Muscle of back (tissue), 3 donors: ENCODE measurements at regions not wholly inside any gene's neighbourhood (a gene's known extent, or its start where the extent isn't known, plus 50 kb on each side); places are given as distances from the start of the nearest gene placed in this dataset.
"Not testable (repeated sequence)": the region's sequence is repeated elsewhere in the genome, so short reads cannot be mapped to it uniquely, and the experiment has no call there.

ENCODE experiments used
- DNase-seq, 3 donors: peaks; one replicate each; pipeline versions ENCODE4 v3.0.0 to v3.0.0-alpha.2; 2013

DNA sequence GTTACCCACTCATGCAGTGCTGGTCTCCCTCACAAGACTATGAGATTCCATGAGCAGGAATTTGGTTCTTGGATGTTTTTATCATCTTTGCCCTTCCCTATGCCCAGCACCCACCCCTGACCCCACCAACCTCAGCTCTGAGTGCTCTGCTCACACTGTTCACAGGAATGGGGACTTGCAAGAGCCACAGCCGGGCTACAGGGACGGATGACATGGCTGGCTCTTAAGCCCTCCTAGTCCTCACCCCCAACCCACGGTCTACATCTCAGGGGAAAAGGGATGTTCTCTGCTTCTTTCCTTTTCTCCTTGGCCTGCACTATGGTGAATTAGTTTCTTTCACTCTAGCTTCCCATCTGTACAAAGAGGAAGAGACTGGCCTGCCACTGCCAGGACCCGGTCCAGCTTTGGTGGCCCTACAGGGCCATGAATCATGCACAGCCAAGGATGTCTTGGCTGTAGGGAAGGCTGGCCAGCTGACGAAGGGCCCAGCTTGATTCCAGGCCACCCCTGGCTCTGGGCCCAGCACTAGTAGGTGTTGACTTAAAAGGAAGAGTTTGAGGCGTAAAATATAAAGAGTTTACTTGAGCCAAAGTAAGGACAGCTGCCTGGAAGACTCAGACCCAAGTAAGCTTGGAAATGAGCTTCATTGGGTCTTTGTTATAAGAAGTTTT is 79.7 kb upstream of the MTLN start:
- DNase-seq = not testable (repeated sequence)

DNA sequence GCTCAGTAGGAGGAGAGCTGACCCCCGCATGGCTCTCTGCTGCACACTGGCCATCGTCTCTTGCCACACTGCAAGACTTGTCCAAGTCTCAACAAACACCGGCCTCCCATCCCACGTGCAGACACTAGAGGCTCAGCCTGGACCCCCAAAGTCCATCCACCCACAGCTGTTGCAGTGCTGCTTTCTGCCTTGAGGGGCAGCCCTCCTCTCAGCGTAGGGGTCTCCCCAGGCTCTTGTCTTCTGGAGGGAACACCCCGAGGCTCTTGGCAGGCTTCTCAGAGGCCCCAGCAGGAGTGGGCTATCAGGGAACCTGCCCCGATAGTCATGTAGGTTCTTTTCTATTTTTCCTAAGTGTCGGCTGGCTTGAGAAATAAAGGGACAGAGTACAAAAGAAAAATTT is 75.5 kb upstream of the MTLN start:
- DNase-seq = not testable (repeated sequence)

DNA sequence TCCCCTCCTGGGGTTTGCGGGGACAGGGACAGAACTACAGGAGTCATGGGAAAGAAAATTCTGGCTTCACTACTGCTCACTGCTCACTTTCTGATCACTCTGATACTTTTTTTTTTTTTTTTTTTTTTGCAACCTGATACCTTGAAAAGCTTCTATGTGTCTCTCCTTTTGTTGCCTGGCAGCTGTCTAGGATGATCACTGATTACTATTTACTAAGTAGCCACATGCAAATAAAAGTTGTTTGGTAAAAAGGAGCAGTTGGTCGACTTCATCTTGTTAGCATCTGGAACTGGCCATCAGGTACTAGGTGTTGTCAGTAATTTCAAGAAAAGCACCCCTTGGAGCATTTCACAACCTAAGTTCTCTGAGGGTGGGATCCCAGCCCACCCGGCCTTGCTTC is 74.9 kb upstream of the MTLN start:
- not testable (repeated sequence) for DNase-seq

DNA sequence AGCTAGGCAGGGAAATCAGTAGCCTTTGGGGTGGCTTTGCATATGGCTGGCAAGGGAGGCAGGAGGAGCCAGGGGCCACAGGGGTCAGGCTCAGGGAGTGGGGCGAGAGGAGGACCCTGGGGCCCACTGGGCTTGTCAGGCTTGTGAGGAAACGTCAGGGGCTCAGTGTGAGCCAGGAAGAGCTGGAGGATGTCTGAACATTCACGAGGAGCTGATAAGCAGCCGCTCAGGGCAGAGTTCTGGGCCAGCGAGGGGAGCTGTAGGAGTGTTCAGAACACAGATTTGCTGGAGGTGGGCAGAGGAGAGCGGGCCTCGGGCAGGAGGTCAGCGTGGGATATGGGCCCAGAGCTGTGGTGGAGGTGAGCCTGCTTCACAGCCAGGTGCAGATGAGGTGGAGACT is 72.7 kb upstream of the MTLN start:
- DNase-seq = not testable (repeated sequence)

DNA sequence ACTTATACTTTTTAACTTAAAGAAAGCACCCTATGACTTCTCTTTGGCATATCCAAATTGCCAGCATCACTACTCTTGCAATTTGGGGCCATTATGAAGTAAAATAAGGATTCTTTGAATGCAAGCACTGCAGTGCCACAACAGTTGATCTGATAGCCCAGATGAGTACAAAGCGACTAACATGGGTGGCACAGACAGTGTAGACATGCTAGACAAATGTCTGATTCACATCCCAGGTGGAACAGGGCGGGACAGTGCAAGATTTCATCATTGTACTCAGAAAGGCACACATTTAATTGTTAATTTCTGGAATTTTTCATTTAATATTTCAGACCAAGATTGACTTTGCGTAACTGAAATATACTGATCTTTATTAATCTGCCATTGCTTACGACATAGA is 68.5 kb upstream of the MTLN start:
- DNase-seq = not testable (repeated sequence)

DNA sequence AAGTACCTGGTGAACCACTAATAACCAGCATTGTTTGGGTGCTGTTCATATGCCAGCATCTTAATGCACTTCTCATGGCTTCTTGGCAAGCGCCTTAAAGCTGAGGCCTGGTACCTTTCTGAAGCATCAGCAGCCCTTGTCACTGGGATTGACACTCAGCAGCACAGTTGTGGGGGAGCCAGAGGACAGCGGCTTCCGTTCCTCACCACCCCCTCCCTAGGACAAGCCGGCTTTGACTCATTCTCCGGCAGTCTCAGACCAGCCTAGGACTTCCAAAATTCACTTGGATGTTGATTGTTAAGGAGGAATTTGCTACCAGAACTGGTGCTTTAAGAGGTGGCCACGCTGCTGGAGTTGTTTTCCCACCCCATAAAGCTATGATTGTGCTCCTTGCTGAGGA is 64.7 kb upstream of the MTLN start:
- DNase-seq = not testable (repeated sequence)

DNA sequence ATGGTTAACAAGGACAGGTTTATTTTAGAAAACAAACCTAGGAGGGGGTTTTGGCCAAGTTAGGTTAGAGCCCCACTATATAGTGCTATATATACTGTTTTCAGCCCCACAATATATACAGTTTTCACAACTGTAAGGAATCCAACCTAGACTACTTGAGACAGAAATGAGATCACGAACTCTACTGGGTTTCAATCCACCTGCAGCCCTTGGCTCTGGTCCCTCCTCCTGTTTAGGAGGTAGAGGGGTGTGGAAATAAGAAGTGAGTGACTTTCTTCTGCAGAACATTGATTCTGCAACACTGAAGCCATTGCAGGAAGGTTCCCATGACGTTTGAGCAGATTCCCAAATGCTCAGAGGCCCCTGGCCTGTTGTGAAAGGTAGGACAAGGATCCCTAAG is 63.7 kb upstream of the MTLN start:
- DNase-seq = not testable (repeated sequence)

DNA sequence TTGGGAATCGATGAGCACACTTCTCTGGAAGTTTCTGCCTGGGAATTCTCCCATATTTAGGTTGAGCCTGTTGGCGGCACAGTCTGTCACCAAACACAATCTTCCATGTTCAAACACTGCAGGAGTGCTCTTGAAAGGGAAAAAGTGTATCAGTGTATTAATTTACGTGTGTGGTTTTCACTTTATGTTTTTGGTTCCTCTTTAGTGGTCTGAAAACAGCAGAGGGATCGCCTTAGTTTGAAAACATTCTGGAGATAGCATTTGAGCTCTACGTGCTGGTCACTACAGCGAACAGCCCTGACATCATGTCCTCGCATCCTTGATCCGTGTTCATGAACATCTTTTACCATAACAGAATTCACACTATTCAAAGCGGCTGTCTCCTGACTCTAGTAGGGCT is 57.3 kb upstream of the MTLN start:
- not testable (repeated sequence) for DNase-seq

DNA sequence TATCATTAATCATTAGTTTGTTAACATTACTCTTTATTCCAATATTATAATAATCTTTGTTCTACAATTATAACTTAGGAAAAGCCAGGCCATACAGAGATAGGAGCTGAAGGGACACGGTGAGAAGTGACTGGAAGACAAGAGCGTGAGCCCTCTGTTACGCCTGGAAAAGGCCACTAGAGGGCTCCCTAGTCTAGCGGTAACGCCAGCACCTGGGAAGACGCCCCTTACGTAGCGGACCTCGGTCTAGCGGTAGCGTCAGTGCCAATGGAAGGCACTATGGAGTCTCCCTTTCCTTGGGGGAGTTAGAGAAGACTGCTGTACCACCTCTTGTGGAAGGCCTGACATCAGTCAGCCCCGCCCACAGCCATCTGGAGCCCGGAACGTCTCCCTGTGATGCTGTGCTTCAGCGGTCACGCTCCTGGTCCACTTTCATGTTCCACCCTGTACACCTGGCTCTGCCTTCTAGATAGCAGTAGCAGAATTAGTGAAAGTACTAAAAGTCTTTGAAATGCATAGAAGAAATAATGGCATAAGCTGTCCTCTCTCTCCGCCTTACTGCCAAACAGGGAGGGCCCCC is 55.6 kb upstream of the MTLN start:
- DNase-seq = not testable (repeated sequence)

DNA sequence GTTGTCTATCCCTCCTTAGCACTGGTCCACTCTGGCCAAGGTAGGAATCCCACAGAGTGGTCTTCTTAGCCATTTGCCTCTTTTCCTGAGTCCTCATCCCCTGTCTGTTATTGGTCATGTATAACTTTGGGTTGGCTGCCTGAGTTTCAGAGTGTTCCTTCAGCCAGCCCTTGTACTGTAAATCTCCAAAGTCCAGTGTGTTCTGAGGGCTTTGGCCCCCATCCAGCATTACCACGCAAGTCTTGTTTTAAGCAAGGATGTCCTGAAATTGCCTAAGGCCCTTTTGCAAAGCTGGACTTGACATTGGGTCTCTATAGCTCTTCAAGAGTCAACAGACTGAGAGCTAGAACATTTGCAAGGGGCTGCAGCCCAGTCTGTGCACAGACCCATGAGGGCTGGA is 52.5 kb upstream of the MTLN start:
- not testable (repeated sequence) for DNase-seq

DNA sequence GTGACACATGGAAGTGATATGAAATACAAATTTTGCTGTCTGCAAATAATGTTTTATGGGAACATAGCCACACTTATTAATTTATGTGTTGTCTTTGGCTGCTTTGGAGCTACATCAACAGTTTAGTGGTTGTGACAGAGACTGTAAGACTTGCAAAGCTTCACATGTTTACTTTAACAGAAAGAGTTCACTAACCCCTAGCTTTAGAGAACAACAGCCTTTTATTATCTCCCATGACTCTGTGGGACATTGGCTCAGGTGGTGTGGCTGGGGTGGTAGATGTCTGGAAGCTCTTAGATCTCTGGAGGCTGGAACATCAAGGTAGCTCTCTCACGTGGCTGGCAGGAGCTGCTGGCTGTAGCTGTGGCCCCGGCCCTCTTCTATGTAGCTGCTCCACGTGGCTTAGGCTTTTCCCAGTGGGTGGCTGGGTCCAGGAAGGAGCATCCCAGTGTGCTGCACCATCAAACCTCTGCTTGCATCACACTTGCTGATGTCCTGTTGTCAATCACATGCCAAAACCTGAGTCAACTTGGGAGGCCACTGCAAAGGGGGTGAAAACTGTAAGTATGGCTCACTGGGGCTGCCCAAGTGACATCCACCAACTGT is 51.8 kb upstream of the MTLN start:
- not testable (repeated sequence) for DNase-seq

DNA sequence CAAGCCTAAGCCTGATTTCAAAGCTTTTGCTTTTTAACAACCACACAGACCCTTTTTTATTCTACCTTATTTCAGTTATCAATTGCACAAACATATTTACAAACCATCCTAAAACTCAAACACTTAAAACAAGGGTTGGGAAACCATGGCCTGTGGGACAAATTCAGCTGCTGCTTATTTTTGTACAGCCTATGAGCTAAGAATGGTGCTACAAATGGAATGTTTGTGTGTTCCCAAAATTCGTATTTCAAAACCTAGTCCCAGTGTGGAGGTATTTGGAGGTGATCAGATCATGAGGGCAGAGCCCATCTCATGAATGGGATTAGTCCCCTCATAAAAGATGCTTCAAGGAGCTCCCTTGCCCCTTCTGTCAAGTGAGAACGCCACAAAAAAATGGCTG is 51.1 kb upstream of the MTLN start:
- not testable (repeated sequence) for DNase-seq
